ENCODE measurements at regions not wholly inside any gene's neighbourhood (a gene's known extent, or its start where the extent isn't known, plus 50 kb on each side); places are given as distances from the start of the nearest gene placed in this dataset.
A peak's percentile ranks its signal among the peaks of the same experiment; 100 is the strongest.

GRCh38 chr6:44722736-44723135, 335.2 kb downstream of the CDC5L start:
- DNase-seq (ENCODE audit: low read depth): no peak
- H3K4me3 ChIP-seq (ENCODE audit: control insufficient read depth, low read depth, low read length): no peak overlapping the region
- no peak for TF ChIP-seq CTCF (IDR thresholded peaks at IDR 0.05; ENCODE audit: control insufficient read depth, insufficient read depth, low read depth, low read length, missing control alignments)

- DNase-seq (ENCODE audit: low read depth): no peak
- no peak for TF ChIP-seq CTCF (IDR thresholded peaks at IDR 0.05; ENCODE audit: control insufficient read depth, insufficient read depth, low read depth, low read length, missing control alignments)
These were observed 336.1 kb downstream of the CDC5L start for GRCh38 chr6:44723439-44724197.

GRCh38 chr6:44725070-44725469, 337.6 kb downstream of the CDC5L start:
- TF ChIP-seq CTCF (IDR thresholded peaks at IDR 0.05; ENCODE audit: control insufficient read depth, insufficient read depth, low read depth, low read length, missing control alignments): no peak
- DNase-seq (ENCODE audit: low read depth): no peak
- H3K4me3 ChIP-seq (ENCODE audit: control insufficient read depth, low read depth, low read length): no peak overlapping the region

More at GRCh38 chr6:44723439-44724197, 336.1 kb downstream of the CDC5L start:
- no peak overlapping the region for H3K4me3 ChIP-seq (ENCODE audit: control insufficient read depth, low read depth, low read length)

GRCh38 chr6:44727651-44728630, 340.4 kb downstream of the CDC5L start:
- no peak for TF ChIP-seq CTCF (IDR thresholded peaks at IDR 0.05; ENCODE audit: control insufficient read depth, insufficient read depth, low read depth, low read length, missing control alignments)
- H3K4me3 ChIP-seq (ENCODE audit: control insufficient read depth, low read depth, low read length): no peak overlapping the region
- no peak for DNase-seq (ENCODE audit: low read depth)

GRCh38 chr6:44730771-44731391, 343.4 kb downstream of the CDC5L start:
- DNase-seq (ENCODE audit: low read depth): peak; percentile 70
- TF ChIP-seq CTCF (IDR thresholded peaks at IDR 0.05; ENCODE audit: control insufficient read depth, insufficient read depth, low read depth, low read length, missing control alignments): peak; percentile 14
- no peak overlapping the region for H3K4me3 ChIP-seq (ENCODE audit: control insufficient read depth, low read depth, low read length)

- no peak overlapping the region for H3K4me3 ChIP-seq (ENCODE audit: control insufficient read depth, low read depth, low read length)
- TF ChIP-seq CTCF (IDR thresholded peaks at IDR 0.05; ENCODE audit: control insufficient read depth, insufficient read depth, low read depth, low read length, missing control alignments): no peak
- DNase-seq (ENCODE audit: low read depth): no peak
These were observed 344.1 kb downstream of the CDC5L start for GRCh38 chr6:44731485-44732095.

All from AG09309 (cell line).